ENCODE measurements at regions not wholly inside any gene's neighbourhood (a gene's known extent, or its start where the extent isn't known, plus 50 kb on each side); places are given as distances from the start of the nearest gene placed in this dataset.

DNA sequence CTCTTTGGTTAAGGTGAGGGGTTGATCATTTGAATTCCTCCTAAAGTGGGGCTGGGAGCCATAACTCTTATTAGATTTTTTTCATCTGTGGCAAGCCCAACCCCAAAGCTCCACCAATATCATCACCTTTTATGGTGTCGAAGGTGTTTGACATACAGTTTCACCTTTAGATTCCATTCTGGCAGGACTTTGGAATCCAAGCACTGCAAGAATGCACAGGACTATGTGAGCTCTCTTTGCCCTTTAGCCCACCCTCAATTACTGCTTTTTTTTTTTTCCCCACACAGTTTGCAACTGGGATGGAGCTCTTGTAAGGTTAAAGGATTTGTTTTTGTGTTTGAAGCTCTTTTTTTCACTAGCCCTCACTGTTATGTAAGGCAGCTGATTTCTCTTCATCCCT is 154.0 kb upstream of the KCNJ16 start:
- ChIA-PET POLR2A (no interaction called here), CTCF (interaction anchor here (0.5 kb wide), 1 partner anchor 313 kb away, joined by 5 read pairs; no protein-coding TSS in a partner anchor)
- Histone ChIP-seq H3K27me3 (ENCODE audit: control insufficient read depth, insufficient read depth, low read length) (no peaks in the 10 kb centered on the region), H3K27ac (ENCODE audit: low read depth, low read length) (no peak overlapping the region), H3K9me3 (ENCODE audit: control insufficient read depth, insufficient read depth, low read length) (no peaks in the 10 kb centered on the region), H3K4me3 (ENCODE audit: low read depth, low read length) (no peak overlapping the region)
- TF ChIP-seq, protein P1, sequence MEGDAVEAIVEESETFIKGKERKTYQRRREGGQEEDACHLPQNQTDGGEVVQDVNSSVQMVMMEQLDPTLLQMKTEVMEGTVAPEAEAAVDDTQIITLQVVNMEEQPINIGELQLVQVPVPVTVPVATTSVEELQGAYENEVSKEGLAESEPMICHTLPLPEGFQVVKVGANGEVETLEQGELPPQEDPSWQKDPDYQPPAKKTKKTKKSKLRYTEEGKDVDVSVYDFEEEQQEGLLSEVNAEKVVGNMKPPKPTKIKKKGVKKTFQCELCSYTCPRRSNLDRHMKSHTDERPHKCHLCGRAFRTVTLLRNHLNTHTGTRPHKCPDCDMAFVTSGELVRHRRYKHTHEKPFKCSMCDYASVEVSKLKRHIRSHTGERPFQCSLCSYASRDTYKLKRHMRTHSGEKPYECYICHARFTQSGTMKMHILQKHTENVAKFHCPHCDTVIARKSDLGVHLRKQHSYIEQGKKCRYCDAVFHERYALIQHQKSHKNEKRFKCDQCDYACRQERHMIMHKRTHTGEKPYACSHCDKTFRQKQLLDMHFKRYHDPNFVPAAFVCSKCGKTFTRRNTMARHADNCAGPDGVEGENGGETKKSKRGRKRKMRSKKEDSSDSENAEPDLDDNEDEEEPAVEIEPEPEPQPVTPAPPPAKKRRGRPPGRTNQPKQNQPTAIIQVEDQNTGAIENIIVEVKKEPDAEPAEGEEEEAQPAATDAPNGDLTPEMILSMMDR (IDR thresholded peaks at IDR 0.05; ENCODE audit: low read depth, low read length): no peak
- DNase-seq (ENCODE audit: low read depth, low spot score): no peak

DNA sequence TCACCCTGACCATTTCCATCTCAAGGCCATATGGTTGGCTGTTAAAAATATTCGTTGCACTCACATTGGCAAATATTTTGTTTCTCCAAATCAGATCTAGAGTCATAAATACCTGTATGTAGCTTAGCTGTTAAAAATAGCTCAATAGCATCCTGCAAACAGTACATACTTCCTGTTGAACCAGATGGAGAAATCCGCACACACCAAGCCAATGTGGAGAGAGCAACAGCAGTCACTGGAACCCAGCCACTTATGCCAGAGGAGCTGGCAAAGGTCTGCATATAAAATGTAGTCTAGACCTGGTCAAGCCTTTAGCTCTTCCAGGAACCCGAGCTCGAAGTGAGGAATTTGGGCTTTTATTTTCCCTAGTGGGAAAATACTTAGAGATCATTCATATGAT is 146.4 kb upstream of the KCNJ16 start:
- Histone ChIP-seq H3K4me3 (ENCODE audit: low read depth, low read length) (no peak overlapping the region), H3K27ac (ENCODE audit: low read depth, low read length) (no peak overlapping the region), H3K27me3 (ENCODE audit: control insufficient read depth, insufficient read depth, low read length) (no peaks in the 10 kb centered on the region), H3K9me3 (ENCODE audit: control insufficient read depth, insufficient read depth, low read length) (no peaks in the 10 kb centered on the region)
- TF ChIP-seq, protein P1 (IDR thresholded peaks at IDR 0.05; ENCODE audit: low read depth, low read length): no peak
- POLR2A ChIA-PET: no interaction called here
- CTCF ChIA-PET: no interaction called here
- no peak for DNase-seq (ENCODE audit: low read depth, low spot score)

DNA sequence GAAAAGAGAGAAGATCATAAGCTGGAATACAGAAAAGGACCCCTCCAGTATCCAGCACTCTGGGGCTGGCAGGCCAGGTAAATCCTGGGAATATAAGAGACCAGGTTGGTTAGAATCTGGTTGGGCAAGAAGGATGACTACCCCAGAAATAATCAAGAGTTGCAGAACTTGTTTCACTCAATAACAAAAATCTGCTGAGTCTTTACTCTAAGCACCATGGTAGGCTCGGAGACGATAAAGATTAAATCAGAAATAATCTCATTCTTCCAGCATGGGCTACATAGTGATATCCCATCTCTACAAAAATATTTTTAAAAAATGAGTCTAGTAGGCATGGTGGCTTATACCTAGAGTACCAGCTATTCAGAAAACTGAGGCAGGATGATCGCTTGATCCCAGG is 138.0 kb upstream of the KCNJ16 start:
- CTCF ChIA-PET: no interaction called here
- POLR2A ChIA-PET: no interaction called here
- Histone ChIP-seq H3K27me3 (ENCODE audit: control insufficient read depth, insufficient read depth, low read length) (no peaks in the 10 kb centered on the region), H3K4me3 (ENCODE audit: low read depth, low read length) (no peak overlapping the region), H3K27ac (ENCODE audit: low read depth, low read length) (no peak overlapping the region), H3K9me3 (ENCODE audit: control insufficient read depth, insufficient read depth, low read length) (no peaks in the 10 kb centered on the region)
- TF ChIP-seq, protein P1 (IDR thresholded peaks at IDR 0.05; ENCODE audit: low read depth, low read length): no peak
- DNase-seq (ENCODE audit: low read depth, low spot score): no peak

- ChIA-PET POLR2A (no interaction called here), CTCF (interaction anchor here (0.5 kb wide), 1 partner anchor 79 kb away, joined by 3 read pairs; no protein-coding TSS in a partner anchor)
- TF ChIP-seq, protein P1 (IDR thresholded peaks at IDR 0.05; ENCODE audit: low read depth, low read length): no peak
- H3K27me3 ChIP-seq (ENCODE audit: control insufficient read depth, insufficient read depth, low read length): no peaks in the 10 kb centered on the region
- DNase-seq (ENCODE audit: low read depth, low spot score): no peak
- H3K27ac ChIP-seq (ENCODE audit: low read depth, low read length): no peak overlapping the region
- H3K4me3 ChIP-seq (ENCODE audit: low read depth, low read length): no peak overlapping the region
- no peaks in the 10 kb centered on the region for H3K9me3 ChIP-seq (ENCODE audit: control insufficient read depth, insufficient read depth, low read length)
Measured at GRCh38 chr17:69943058-69943457, 132.0 kb upstream of the KCNJ16 start.

GRCh38 chr17:69944406-69944805 is 130.6 kb upstream of the KCNJ16 start:
- H3K27ac ChIP-seq (ENCODE audit: low read depth, low read length): no peak overlapping the region
- H3K4me3 ChIP-seq (ENCODE audit: low read depth, low read length): no peak overlapping the region
- POLR2A ChIA-PET: no interaction called here
- TF ChIP-seq, protein P1 (IDR thresholded peaks at IDR 0.05; ENCODE audit: low read depth, low read length): no peak
- CTCF ChIA-PET: no interaction called here
- DNase-seq (ENCODE audit: low read depth, low spot score): no peak
- no peaks in the 10 kb centered on the region for H3K9me3 ChIP-seq (ENCODE audit: control insufficient read depth, insufficient read depth, low read length)
- no peaks in the 10 kb centered on the region for H3K27me3 ChIP-seq (ENCODE audit: control insufficient read depth, insufficient read depth, low read length)

Data from AG04450 (cell line).